PC-9 (cell line): ENCODE measurements at regions not wholly inside any gene's neighbourhood (a gene's known extent, or its start where the extent isn't known, plus 50 kb on each side); places are given as distances from the start of the nearest gene placed in this dataset.

Experiments
- CTCF ChIP-seq: fragments of 200-600 bp; sonication (generic); conservative IDR thresholded peaks from 2 replicates; pipeline ENCODE4 v1.6.1; 2017; ENCODE audit warnings: mixed run types, antibody characterized with exemption, mild to moderate bottlenecking, moderate library complexity
- EZH2 ChIP-seq: fragments of 200-600 bp; sonication (generic); IDR thresholded peaks from 2 replicates; pipeline ENCODE4 v1.8.0; 2017; ENCODE audit warnings: antibody characterized with exemption, low read depth

- TF ChIP-seq CTCF (no peak), EZH2 (no peak)
Observed at GRCh38 chr15:81947548-81947947, 98.3 kb downstream of the MEX3B start.
